ENCODE measurements at regions not wholly inside any gene's neighbourhood (a gene's known extent, or its start where the extent isn't known, plus 50 kb on each side); places are given as distances from the start of the nearest gene placed in this dataset.

DNA sequence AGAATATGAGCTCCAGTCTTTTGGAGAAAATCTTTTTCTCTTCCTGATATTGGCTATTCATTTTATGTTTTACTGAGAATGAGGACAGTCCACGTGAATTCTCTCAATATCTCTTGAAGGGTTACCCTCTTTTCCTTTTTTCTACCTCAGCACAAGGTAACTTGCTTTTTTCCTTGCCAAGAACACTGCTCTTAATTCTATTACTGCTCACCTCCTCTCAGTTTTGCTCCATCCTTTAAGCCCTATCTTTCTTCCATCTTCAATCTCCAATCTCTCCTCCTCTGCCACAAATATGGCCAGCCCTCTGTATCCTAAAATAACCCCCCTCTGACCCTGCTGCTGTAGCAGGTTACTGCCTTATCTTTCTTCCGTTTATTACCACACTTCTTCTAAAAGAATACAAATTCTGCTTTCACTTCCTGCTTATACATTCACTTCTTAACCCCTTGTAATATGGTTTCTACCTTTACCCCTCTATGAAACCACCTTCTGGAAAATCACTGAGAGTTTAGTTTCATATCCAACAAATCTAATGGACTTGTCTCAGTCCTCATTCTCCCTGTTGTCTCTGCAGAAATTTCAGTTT lies 89.0 kb downstream of the NFKBIZ start:
- H3K36me3 ChIP-seq (ENCODE audit: control insufficient read depth, insufficient read depth, low read length) = no peaks in the 10 kb centered on the region
- H3K9ac ChIP-seq (ENCODE audit: low read length) = no peak overlapping the region
- H3K4me1 ChIP-seq (ENCODE audit: control insufficient read depth, insufficient read depth, low read length) = peaks cover 11% of the 10 kb centered on the region
- no peak overlapping the region for H3K4me3 ChIP-seq (ENCODE audit: low read length)
- H3K9me3 ChIP-seq (ENCODE audit: control insufficient read depth, low read length) = no peaks in the 10 kb centered on the region
- no peaks in the 10 kb centered on the region for H3K27me3 ChIP-seq (ENCODE audit: control insufficient read depth, insufficient read depth, low read length)

DNA sequence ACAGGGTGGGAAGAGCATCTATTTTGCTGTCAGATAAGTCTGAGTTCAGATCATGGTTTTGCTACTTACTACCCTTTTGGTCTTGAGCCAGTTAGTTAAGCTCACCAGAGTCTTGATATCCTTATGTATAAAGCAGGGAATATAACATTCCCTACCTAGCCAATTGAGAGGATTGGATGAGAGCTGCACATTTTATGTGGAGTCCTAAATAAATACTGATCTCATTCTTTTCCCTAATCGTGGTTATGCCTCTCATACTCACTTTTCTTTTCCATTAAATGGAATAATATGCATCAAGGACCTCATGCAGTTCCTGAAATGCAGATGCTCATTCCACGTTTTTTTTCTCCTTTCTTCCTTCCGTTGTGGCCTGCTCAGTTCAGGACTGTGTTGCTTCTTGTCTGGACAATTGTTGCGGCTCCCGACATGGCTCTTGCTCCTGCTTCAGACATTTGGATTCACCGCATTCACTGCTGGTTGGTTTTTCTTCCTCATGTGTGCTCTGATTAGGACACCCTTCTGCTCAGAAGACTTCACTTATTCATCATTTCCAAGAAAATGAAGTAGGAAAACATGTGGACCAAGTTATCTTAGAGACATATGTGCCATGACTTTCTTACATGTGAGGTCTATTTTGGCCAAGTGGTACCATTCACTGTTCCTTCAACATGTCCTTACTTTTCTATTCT lies 90.2 kb downstream of the NFKBIZ start:
- Histone ChIP-seq H3K9me3 (ENCODE audit: control insufficient read depth, low read length) (no peaks in the 10 kb centered on the region), H3K36me3 (ENCODE audit: control insufficient read depth, insufficient read depth, low read length) (no peaks in the 10 kb centered on the region), H3K4me1 (ENCODE audit: control insufficient read depth, insufficient read depth, low read length) (peaks cover 11% of the 10 kb centered on the region), H3K27me3 (ENCODE audit: control insufficient read depth, insufficient read depth, low read length) (no peaks in the 10 kb centered on the region), H3K9ac (ENCODE audit: low read length) (no peak overlapping the region), H3K4me3 (ENCODE audit: low read length) (no peak overlapping the region)

DNA sequence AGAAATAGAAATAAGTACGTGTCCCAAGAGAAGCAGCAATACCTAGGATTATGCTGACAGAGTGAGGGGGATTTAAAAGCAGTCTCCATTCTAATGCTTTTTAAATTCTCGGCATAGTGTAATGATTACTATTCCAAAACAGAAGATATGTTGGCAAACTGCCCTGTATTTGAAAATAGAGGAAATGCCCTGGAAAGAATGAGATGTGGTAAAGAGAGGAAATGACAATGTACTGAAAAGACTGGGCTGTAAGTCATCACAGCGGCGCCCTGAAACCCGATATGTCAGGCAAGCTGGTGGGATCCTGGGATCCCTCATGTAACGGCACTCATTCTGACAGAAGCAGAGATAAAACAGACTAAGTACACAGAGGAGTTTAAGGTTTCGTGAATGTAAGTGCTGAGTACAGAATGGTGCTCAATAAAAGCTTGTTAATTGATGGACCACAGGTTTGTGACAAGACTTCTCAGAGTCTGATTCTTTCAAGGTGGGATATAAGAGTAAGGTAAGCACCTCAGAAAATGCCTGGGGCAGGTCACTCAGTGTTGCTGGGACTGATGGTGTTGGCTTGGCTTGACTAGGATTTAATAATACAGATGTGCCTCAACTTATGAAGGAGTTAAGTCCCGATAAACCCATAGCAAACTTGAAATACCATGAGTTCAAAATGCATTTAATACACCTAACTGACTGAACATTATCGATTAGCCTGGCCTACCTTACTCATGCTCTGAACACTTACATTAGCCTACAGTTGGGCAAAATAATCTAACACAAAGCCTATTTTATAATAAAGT lies 91.4 kb downstream of the NFKBIZ start:
- H3K4me3 ChIP-seq (ENCODE audit: low read length) = no peak overlapping the region

DNA sequence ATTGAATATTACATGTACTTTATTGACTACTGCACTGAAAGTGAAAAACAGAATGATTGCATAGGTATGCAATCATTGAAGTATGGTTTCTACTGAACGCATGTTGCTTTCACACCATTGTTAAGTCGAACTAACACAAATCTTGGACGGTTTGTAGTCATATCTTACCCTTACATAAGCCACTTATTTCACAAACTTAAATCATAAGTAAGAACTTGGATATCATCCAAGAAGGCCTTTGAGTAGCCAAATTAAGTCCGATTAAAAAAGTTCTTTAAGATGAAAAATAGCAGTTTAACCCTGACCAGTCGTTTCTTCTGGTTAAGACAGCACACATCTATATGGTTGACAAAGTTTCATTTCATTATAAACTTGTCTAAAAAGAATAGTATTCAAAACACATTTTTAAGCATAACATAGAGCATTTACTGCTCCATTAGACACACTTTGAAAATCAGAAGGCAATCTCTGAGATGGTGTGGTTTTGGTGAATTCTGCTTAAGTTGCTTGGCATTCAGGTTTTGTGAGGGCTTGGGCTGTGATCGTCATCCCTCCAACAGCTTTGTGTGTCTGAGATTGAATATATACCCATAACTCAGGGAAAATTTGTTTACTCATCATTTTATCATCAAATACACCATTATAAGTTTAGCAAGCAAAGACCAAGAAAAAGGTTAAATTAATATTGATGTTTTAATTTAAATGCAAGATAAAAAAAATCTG lies 92.2 kb downstream of the NFKBIZ start:
- Histone ChIP-seq H3K9me3 (ENCODE audit: control insufficient read depth, low read length) (no peaks in the 10 kb centered on the region), H3K4me1 (ENCODE audit: control insufficient read depth, insufficient read depth, low read length) (peaks cover 11% of the 10 kb centered on the region), H3K9ac (ENCODE audit: low read length) (no peak overlapping the region), H3K4me3 (ENCODE audit: low read length) (no peak overlapping the region), H3K27me3 (ENCODE audit: control insufficient read depth, insufficient read depth, low read length) (no peaks in the 10 kb centered on the region), H3K36me3 (ENCODE audit: control insufficient read depth, insufficient read depth, low read length) (no peaks in the 10 kb centered on the region)

More for the DNA sequence above, 91.4 kb downstream of the NFKBIZ start:
- no peak overlapping the region for H3K9ac ChIP-seq (ENCODE audit: low read length)
- no peaks in the 10 kb centered on the region for H3K36me3 ChIP-seq (ENCODE audit: control insufficient read depth, insufficient read depth, low read length)
- no peaks in the 10 kb centered on the region for H3K27me3 ChIP-seq (ENCODE audit: control insufficient read depth, insufficient read depth, low read length)
- peaks cover 11% of the 10 kb centered on the region for H3K4me1 ChIP-seq (ENCODE audit: control insufficient read depth, insufficient read depth, low read length)
- H3K9me3 ChIP-seq (ENCODE audit: control insufficient read depth, low read length) = no peaks in the 10 kb centered on the region

GRCh38 chr3:101942356-101942755 lies 93.0 kb downstream of the NFKBIZ start:
- H3K36me3 ChIP-seq (ENCODE audit: control insufficient read depth, insufficient read depth, low read length) = no peaks in the 10 kb centered on the region
- no peak overlapping the region for H3K9ac ChIP-seq (ENCODE audit: low read length)
- H3K9me3 ChIP-seq (ENCODE audit: control insufficient read depth, low read length) = no peaks in the 10 kb centered on the region

DNA sequence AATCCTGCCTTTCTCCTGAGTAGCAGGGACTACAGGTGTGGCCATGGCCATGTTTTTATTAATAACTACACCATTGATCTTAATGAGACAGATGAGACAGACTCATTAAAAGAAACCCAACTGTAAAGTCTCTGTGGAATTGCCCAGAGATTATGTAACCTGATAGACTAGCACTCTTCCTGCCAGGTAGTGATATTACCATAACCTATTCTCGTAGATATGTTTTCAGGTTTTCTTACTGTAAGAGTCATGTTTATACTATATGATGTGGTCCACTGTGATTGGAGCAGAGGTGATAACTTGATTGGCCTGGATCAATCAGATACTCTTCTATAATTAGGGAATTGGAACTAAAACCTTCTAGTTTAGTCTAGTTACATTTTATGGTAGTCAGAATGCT lies 93.7 kb downstream of the NFKBIZ start:
- Histone ChIP-seq H3K4me1 (ENCODE audit: control insufficient read depth, insufficient read depth, low read length) (peaks cover 7% of the 10 kb centered on the region), H3K27me3 (ENCODE audit: control insufficient read depth, insufficient read depth, low read length) (no peaks in the 10 kb centered on the region), H3K9ac (ENCODE audit: low read length) (no peak overlapping the region), H3K9me3 (ENCODE audit: control insufficient read depth, low read length) (no peaks in the 10 kb centered on the region), H3K4me3 (ENCODE audit: low read length) (no peak overlapping the region), H3K36me3 (ENCODE audit: control insufficient read depth, insufficient read depth, low read length) (no peaks in the 10 kb centered on the region)

More at GRCh38 chr3:101942356-101942755, 93.0 kb downstream of the NFKBIZ start:
- Histone ChIP-seq H3K27me3 (ENCODE audit: control insufficient read depth, insufficient read depth, low read length) (no peaks in the 10 kb centered on the region), H3K4me1 (ENCODE audit: control insufficient read depth, insufficient read depth, low read length) (peaks cover 11% of the 10 kb centered on the region), H3K4me3 (ENCODE audit: low read length) (no peak overlapping the region)

GRCh38 chr3:101944308-101944707 lies 95.0 kb downstream of the NFKBIZ start:
- no peak overlapping the region for H3K4me3 ChIP-seq (ENCODE audit: low read length)
- H3K27me3 ChIP-seq (ENCODE audit: control insufficient read depth, insufficient read depth, low read length) = no peaks in the 10 kb centered on the region
- H3K36me3 ChIP-seq (ENCODE audit: control insufficient read depth, insufficient read depth, low read length) = no peaks in the 10 kb centered on the region
- no peak overlapping the region for H3K9ac ChIP-seq (ENCODE audit: low read length)
- no peaks in the 10 kb centered on the region for H3K9me3 ChIP-seq (ENCODE audit: control insufficient read depth, low read length)
- no peaks in the 10 kb centered on the region for H3K4me1 ChIP-seq (ENCODE audit: control insufficient read depth, insufficient read depth, low read length)

DNA sequence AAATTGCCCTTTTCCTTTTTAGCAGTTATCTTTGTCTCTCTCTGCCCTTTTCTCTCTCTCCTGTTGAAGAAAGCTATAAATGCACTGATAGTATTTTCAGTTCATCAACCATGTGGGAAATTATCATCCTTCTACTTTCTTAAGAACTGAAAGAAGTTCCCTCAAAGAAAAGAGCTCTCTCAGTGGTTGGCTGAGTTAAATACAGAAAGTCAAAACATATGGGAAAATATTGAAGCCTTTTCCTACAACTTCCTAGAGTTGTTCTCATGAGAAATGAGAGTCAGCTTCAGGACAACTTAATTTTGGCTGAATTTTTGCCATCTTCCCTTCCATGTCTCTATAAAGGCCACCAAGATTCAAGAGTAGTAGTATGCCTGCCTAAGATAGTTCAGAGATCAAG lies 96.7 kb downstream of the NFKBIZ start:
- Histone ChIP-seq H3K9ac (ENCODE audit: low read length) (no peak overlapping the region), H3K36me3 (ENCODE audit: control insufficient read depth, insufficient read depth, low read length) (no peaks in the 10 kb centered on the region), H3K4me1 (ENCODE audit: control insufficient read depth, insufficient read depth, low read length) (no peaks in the 10 kb centered on the region), H3K27me3 (ENCODE audit: control insufficient read depth, insufficient read depth, low read length) (no peaks in the 10 kb centered on the region), H3K4me3 (ENCODE audit: low read length) (no peak overlapping the region), H3K9me3 (ENCODE audit: control insufficient read depth, low read length) (no peaks in the 10 kb centered on the region)

GRCh38 chr3:101946906-101947305 lies 97.6 kb downstream of the NFKBIZ start:
- Histone ChIP-seq H3K9ac (ENCODE audit: low read length) (no peak overlapping the region), H3K9me3 (ENCODE audit: control insufficient read depth, low read length) (no peaks in the 10 kb centered on the region), H3K27me3 (ENCODE audit: control insufficient read depth, insufficient read depth, low read length) (no peaks in the 10 kb centered on the region), H3K4me1 (ENCODE audit: control insufficient read depth, insufficient read depth, low read length) (no peaks in the 10 kb centered on the region), H3K36me3 (ENCODE audit: control insufficient read depth, insufficient read depth, low read length) (no peaks in the 10 kb centered on the region), H3K4me3 (ENCODE audit: low read length) (no peak overlapping the region)

GRCh38 chr3:101950510-101950909 lies 101.2 kb downstream of the NFKBIZ start:
- Histone ChIP-seq H3K9ac (ENCODE audit: low read length) (no peak overlapping the region), H3K9me3 (ENCODE audit: control insufficient read depth, low read length) (no peaks in the 10 kb centered on the region), H3K36me3 (ENCODE audit: control insufficient read depth, insufficient read depth, low read length) (no peaks in the 10 kb centered on the region), H3K4me3 (ENCODE audit: low read length) (no peak overlapping the region), H3K27me3 (ENCODE audit: control insufficient read depth, insufficient read depth, low read length) (no peaks in the 10 kb centered on the region), H3K4me1 (ENCODE audit: control insufficient read depth, insufficient read depth, low read length) (no peaks in the 10 kb centered on the region)

- no peaks in the 10 kb centered on the region for H3K27me3 ChIP-seq (ENCODE audit: control insufficient read depth, insufficient read depth, low read length)
- no peaks in the 10 kb centered on the region for H3K9me3 ChIP-seq (ENCODE audit: control insufficient read depth, low read length)
- H3K36me3 ChIP-seq (ENCODE audit: control insufficient read depth, insufficient read depth, low read length) = no peaks in the 10 kb centered on the region
- no peak overlapping the region for H3K4me3 ChIP-seq (ENCODE audit: low read length)
- no peak overlapping the region for H3K9ac ChIP-seq (ENCODE audit: low read length)
- H3K4me1 ChIP-seq (ENCODE audit: control insufficient read depth, insufficient read depth, low read length) = no peaks in the 10 kb centered on the region
These were observed 101.8 kb downstream of the NFKBIZ start for GRCh38 chr3:101950985-101951733.

Data from mucosa of stomach (tissue), 1 donor.